ENCODE measurements at regions not wholly inside any gene's neighbourhood (a gene's known extent, or its start where the extent isn't known, plus 50 kb on each side); places are given as distances from the start of the nearest gene placed in this dataset.
"Not testable (repeated sequence)": the region's sequence is repeated elsewhere in the genome, so short reads cannot be mapped to it uniquely, and the experiment has no call there.

DNA sequence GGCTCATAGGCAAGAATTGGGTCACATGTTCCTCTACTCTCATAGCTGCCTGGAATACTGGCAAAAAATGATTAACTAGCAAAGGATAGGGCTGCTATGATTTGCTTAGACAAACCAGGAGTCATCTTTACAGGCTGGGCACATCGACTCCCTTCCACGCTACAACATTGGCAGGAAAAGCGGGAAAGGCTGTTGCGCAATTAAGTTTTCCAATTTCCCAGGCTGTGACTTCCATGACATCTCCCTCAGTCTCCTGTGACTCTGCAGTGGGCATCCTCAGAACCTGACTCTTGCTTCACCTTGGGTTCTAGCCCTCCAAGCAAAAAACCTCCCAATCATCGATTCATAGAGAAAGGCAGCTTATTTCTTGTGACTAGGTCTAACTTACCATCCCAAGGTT is 184.5 kb upstream of the E2F7 start:
- DNase-seq: no peak

DNA sequence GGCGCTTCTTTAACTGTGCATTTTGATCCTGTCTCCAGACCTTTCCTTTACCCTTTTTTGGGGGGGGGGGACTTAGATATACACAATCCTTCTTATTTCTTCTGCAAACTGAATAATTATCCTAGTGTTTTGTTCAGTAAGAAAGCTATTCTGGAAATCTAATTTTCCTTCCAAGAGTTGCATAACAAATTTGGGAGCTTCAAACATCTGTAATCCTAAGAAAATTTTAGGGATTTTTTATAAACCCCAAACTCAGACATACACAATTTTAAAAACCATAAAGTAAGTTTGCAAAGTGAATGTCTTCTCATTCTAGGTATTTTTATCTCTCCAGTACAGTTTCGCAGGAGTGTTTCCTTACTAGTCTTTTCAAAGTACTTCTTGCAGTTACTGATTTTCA is 182.7 kb upstream of the E2F7 start:
- DNase-seq: no peak

DNA sequence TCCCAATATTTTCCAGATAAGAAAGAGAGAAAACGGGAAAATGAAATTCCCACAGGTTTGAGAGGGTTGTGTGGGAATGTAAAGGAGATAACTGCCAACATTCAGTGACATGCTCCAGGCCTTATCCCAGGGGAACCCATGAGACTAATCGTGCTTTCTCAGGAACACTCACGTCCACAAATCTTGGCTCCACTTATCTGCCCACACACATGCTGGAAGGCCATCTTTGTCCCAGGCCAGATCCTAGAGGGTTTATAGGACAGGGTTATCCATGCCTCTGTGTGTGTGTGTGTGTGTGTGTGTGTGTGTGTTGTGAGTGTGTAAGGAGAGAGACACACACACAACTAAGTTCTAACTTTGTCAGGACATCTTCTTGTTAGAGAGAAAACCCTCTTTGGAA is 182.2 kb upstream of the E2F7 start:
- DNase-seq: no peak

- DNase-seq: no peak
Observed at GRCh38 chr12:77243345-77243744, 178.0 kb upstream of the E2F7 start.

DNA sequence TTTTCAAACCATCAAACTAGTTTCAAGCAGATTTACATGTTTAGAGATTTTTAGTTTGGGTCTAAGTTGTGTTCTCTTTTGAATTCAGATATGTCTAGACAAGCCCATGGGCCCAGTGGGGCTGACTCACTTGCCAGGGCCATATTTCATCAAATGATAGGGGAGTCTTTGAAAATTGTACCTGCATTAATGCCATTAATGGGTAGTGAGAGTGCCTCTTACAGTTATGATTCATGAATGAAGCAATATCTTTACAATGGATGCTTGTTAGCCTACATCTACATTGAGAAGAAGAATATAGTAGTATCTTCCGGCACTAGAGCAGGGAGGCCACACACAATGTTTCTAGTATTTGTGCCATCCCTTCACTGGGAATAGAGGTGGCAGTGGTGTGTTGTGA is 174.2 kb upstream of the E2F7 start:
- DNase-seq: no peak

- no peak for DNase-seq
Observed at GRCh38 chr12:77238335-77238734, 173.0 kb upstream of the E2F7 start.

DNA sequence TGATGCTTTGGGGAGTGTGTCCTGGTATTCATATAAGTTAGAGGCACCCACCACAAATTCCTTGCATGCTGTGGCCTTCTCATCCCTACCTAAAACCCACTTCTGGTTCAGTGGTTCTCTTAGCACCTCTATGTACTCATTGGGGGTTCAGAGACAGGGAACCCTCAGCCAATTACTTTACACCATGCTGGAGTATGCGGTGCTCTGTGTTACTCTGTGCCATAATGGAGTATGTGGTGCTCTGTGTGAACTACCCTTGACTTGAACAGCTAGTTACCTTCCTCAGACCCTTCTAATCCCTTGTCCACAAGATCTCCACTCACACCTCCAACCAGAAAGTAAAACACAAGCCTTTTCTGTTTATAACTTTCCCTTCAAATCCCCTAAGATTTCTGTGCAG is 172.5 kb upstream of the E2F7 start:
- no peak for DNase-seq

- DNase-seq: no peak
Observed at GRCh38 chr12:77236066-77236465, 170.7 kb upstream of the E2F7 start.

DNA sequence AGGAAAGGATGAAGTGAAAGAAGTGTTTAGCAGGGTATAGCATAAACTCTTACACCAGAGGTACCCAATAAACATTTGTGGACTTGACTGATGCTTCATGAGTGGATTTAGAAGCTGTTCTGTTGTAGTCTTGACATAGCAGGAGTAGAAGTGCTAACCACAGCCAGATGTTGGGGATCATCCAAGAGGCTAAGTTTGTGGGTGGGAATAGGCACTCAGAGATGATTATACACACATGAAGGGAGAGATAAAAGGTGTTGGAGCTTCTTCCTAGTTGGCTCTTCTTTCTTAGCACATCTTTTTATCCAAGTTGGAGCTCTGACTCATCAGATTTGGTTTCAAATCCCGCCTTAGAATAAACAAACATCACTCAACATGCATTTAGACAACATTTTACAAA is 166.7 kb upstream of the E2F7 start:
- no peak for DNase-seq

GRCh38 chr12:77231501-77231918 is 166.1 kb upstream of the E2F7 start:
- no peak for DNase-seq

- DNase-seq: no peak
Observed at GRCh38 chr12:77229640-77230442, 164.5 kb upstream of the E2F7 start.

DNA sequence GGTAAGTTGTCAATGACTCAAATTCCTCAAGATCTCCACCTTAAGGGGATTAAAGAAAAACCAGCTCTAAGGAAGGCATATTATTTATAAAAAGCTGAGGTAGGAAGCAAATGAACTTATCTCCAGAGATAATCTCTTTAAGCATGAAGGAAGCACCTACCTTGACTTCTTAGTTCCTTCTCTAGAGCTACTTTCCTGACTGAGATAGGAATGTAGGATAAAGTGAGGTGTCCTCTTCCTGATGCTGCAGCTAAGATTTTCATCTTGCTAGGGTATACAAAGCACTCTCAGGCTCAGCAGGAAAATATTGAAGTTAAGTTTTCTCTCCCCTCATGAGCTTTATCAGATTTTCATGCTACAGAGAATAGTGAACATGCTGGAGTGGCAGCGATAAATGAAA is 163.0 kb upstream of the E2F7 start:
- DNase-seq: no peak

GRCh38 chr12:77226368-77226767 is 161.0 kb upstream of the E2F7 start:
- DNase-seq: no peak

DNA sequence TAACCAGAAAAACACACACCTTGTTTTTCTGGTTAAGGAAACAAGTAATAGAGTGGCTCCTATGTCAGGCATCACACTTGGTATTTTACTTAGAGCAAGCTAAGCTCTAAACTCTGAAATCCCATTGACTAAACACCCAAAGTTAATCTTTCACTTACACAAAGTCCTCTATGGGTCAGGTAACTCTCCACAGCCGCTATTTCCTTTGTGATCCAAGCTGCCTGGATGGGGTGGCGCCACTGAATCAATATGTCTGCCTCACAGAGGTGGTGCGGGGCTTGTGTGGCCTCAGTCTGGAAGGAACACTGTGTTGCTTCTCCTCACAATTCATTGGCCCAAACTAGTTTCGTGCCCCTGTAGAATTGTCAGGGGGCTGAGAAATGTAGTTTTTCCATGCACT is 160.0 kb upstream of the E2F7 start:
- no peak for DNase-seq

GRCh38 chr12:77224346-77224745 is 159.0 kb upstream of the E2F7 start:
- no peak for DNase-seq

- DNase-seq: no peak
Observed at GRCh38 chr12:77222336-77222735, 157.0 kb upstream of the E2F7 start.

DNA sequence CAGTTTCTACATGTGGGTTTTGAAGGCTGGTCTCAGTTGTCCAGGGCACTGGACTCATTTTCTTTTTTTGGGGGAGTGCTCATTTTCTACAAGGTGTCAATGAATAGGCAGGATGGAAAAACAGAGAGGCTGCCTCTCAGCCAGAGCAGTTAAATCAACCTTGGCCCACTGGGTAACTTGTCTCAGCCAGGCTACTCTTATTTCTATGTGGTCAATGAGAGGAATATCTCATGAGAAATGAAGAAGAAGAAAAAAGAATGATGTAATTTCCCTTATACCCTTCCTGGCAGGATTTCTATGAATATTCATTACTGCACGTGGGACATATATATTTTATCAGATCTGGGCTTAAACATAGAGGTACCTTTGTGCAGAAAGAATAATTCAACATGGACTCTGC is 155.2 kb upstream of the E2F7 start:
- DNase-seq: no peak

GRCh38 chr12:77218278-77218677 is 152.9 kb upstream of the E2F7 start:
- DNase-seq: no peak

- not testable (repeated sequence) for DNase-seq
Observed at GRCh38 chr12:77216136-77216535, 150.8 kb upstream of the E2F7 start.

DNA sequence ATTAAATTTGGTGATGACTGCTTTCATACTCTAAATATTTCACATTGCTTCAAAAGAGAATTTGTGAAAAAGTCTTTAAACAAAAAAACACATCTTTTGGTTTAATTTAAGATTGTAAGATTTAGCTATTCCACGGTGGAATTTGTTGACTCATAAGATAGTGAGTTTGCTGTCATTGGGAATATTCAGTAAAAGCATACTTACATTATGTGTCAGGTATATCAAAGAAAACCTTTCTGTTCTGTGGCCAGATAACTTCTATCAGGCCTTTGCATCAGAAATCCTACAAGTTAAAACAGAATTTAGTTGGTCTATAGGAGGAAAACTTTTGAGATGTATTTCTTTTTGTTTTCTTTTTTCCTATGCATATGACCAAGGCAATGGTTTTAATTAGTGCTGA is 148.8 kb upstream of the E2F7 start:
- no peak for DNase-seq

DNA sequence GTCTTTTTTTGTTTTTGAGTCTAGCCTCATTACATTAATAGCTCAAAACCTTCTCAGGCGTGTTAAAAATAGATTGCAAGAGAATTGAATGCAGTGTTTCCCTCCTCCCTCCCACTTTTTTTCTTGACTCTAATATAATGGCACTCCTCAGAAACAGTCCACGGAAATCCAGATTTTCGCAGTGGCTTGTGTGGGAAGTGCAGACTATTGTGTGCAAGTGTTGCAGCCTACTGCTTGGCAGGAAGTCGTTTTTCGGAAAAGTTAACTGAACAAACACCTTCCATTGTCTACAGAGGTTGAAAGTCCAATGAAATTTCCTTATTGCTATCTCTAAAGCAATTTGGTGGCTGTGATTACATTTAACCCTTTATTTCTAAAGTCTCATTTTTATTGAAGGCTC is 147.9 kb upstream of the E2F7 start:
- DNase-seq: no peak

GRCh38 chr12:77210724-77211123 is 145.4 kb upstream of the E2F7 start:
- no peak for DNase-seq

- DNase-seq: no peak
Observed at GRCh38 chr12:77204083-77204482, 138.7 kb upstream of the E2F7 start.

- no peak for DNase-seq
Observed at GRCh38 chr12:77202457-77203060, 137.2 kb upstream of the E2F7 start.

- DNase-seq: no peak
Observed at GRCh38 chr12:77189901-77190416, 124.6 kb upstream of the E2F7 start.

Data from NCI-H1092 (cell line).